ENCODE measurements at regions not wholly inside any gene's neighbourhood (a gene's known extent, or its start where the extent isn't known, plus 50 kb on each side); places are given as distances from the start of the nearest gene placed in this dataset.

GRCh38 chr4:66829310-66829709 lies 716.0 kb downstream of the CENPC start:
- Histone ChIP-seq H3K36me3 (ENCODE audit: control insufficient read depth in 2 of 2, extremely low read depth in 1 of 2, insufficient read depth in 1 of 2, low read length in 1 of 2) (no peaks in the 10 kb centered on the region), H3K27ac (ENCODE audit: low read length) (no peak overlapping the region), H3K9me3 (no peaks in the 10 kb centered on the region), H3K27me3 (replicated peaks in 1 of 2; ENCODE audit: control insufficient read depth in 2 of 2, extremely low read depth in 1 of 2, insufficient read depth in 2 of 2, low read length in 1 of 2) (no peaks in the 10 kb centered on the region), H3K4me3 (ENCODE audit: control insufficient read depth in 1 of 2, extremely low read depth in 1 of 2, low read length in 1 of 2) (no peak overlapping the region), H3K4me1 (ENCODE audit: control insufficient read depth in 1 of 2, extremely low read depth in 1 of 2, insufficient read depth in 2 of 2, low read length in 2 of 2) (no peaks in the 10 kb centered on the region)
- Mint-ChIP-seq H3K27ac (no peak overlapping the region), H3K4me1 (no peaks in the 10 kb centered on the region), H3K4me3 (no peak overlapping the region), H3K9me3 (peaks cover 3 to 14% (median 7%) of the 10 kb centered on the region in 3 donors), H3K27me3 (no peaks in the 10 kb centered on the region), H3K36me3 (no peaks in the 10 kb centered on the region)
- CTCF ChIA-PET, result no interaction called here
- DNase-seq (no peak), ATAC-seq (replicated peaks in 1 of 4) (no peak)
- POLR2A ChIA-PET, result no interaction called here

- Mint-ChIP-seq H3K27ac (no peak overlapping the region), H3K36me3 (no peaks in the 10 kb centered on the region), H3K4me1 (no peaks in the 10 kb centered on the region), H3K9me3 (peaks cover 3 to 12% (median 7%) of the 10 kb centered on the region in 3 donors), H3K27me3 (no peaks in the 10 kb centered on the region), H3K4me3 (no peak overlapping the region)
- Histone ChIP-seq H3K36me3 (ENCODE audit: control insufficient read depth in 2 of 2, extremely low read depth in 1 of 2, insufficient read depth in 1 of 2, low read length in 1 of 2) (no peaks in the 10 kb centered on the region), H3K4me3 (ENCODE audit: control insufficient read depth in 1 of 2, extremely low read depth in 1 of 2, low read length in 1 of 2) (no peak overlapping the region), H3K27ac (ENCODE audit: low read length) (no peak overlapping the region), H3K9me3 (no peaks in the 10 kb centered on the region), H3K27me3 (replicated peaks in 1 of 2; ENCODE audit: control insufficient read depth in 2 of 2, extremely low read depth in 1 of 2, insufficient read depth in 2 of 2, low read length in 1 of 2) (no peaks in the 10 kb centered on the region), H3K4me1 (ENCODE audit: control insufficient read depth in 1 of 2, extremely low read depth in 1 of 2, insufficient read depth in 2 of 2, low read length in 2 of 2) (no peaks in the 10 kb centered on the region)
- no peak for ATAC-seq (replicated peaks in 1 of 4)
- ChIA-PET CTCF (no interaction called here), POLR2A (no interaction called here)
- DNase-seq, result no peak
Measured at GRCh38 chr4:66820681-66821080, 724.6 kb downstream of the CENPC start.

GRCh38 chr4:66814277-66814676 lies 731.0 kb downstream of the CENPC start:
- H3K4me3 ChIP-seq (ENCODE audit: control insufficient read depth in 1 of 2, extremely low read depth in 1 of 2, low read length in 1 of 2), result no peak overlapping the region
- Mint-ChIP-seq H3K9me3 (peaks cover 0 to 8% (median 5%) of the 10 kb centered on the region in 3 donors), H3K4me3 (no peak overlapping the region), H3K4me1 (no peaks in the 10 kb centered on the region), H3K36me3 (no peaks in the 10 kb centered on the region), H3K27me3 (no peaks in the 10 kb centered on the region), H3K27ac (no peak overlapping the region)
- H3K9me3 ChIP-seq, result no peaks in the 10 kb centered on the region
- H3K27me3 ChIP-seq (replicated peaks in 1 of 2; ENCODE audit: control insufficient read depth in 2 of 2, extremely low read depth in 1 of 2, insufficient read depth in 2 of 2, low read length in 1 of 2), result no peaks in the 10 kb centered on the region
- no peaks in the 10 kb centered on the region for H3K4me1 ChIP-seq (ENCODE audit: control insufficient read depth in 1 of 2, extremely low read depth in 1 of 2, insufficient read depth in 2 of 2, low read length in 2 of 2)
- CTCF ChIA-PET, result no interaction called here
- WGBS (ENCODE audit: insufficient coverage), result 100% methylated on average over 1 of the region's 6 CpGs
- no peak overlapping the region for H3K27ac ChIP-seq (ENCODE audit: low read length)
- H3K36me3 ChIP-seq (ENCODE audit: control insufficient read depth in 2 of 2, extremely low read depth in 1 of 2, insufficient read depth in 1 of 2, low read length in 1 of 2), result no peaks in the 10 kb centered on the region
- ATAC-seq (replicated peaks in 1 of 4), result no peak
- DNase-seq, result no peak
- POLR2A ChIA-PET, result no interaction called here

- H3K4me1 Mint-ChIP-seq, result no peaks in the 10 kb centered on the region
- WGBS (ENCODE audit: insufficient coverage), result no CpG with 5 or more reads among the region's 1 CpG
- no peak overlapping the region for H3K4me3 Mint-ChIP-seq
- Histone ChIP-seq H3K4me1 (ENCODE audit: control insufficient read depth in 1 of 2, extremely low read depth in 1 of 2, insufficient read depth in 2 of 2, low read length in 2 of 2) (no peaks in the 10 kb centered on the region), H3K4me3 (ENCODE audit: control insufficient read depth in 1 of 2, extremely low read depth in 1 of 2, low read length in 1 of 2) (no peak overlapping the region), H3K27me3 (replicated peaks in 1 of 2; ENCODE audit: control insufficient read depth in 2 of 2, extremely low read depth in 1 of 2, insufficient read depth in 2 of 2, low read length in 1 of 2) (no peaks in the 10 kb centered on the region), H3K36me3 (ENCODE audit: control insufficient read depth in 2 of 2, extremely low read depth in 1 of 2, insufficient read depth in 1 of 2, low read length in 1 of 2) (no peaks in the 10 kb centered on the region), H3K9me3 (no peaks in the 10 kb centered on the region), H3K27ac (ENCODE audit: low read length) (no peak overlapping the region)
- no peak overlapping the region for H3K27ac Mint-ChIP-seq
- POLR2A ChIA-PET, result no interaction called here
- CTCF ChIA-PET, result no interaction called here
- no peak for ATAC-seq (replicated peaks in 1 of 4)
- H3K27me3 Mint-ChIP-seq, result no peaks in the 10 kb centered on the region
- peaks cover 0 to 9% (median 3%) of the 10 kb centered on the region in 3 donors for H3K9me3 Mint-ChIP-seq
- H3K36me3 Mint-ChIP-seq, result no peaks in the 10 kb centered on the region
- no peak for DNase-seq
Measured at GRCh38 chr4:66805582-66805981, 739.7 kb downstream of the CENPC start.

GRCh38 chr4:66804979-66805378 lies 740.3 kb downstream of the CENPC start:
- no peak overlapping the region for H3K27ac Mint-ChIP-seq
- no CpG with 5 or more reads among the region's 3 CpGs for WGBS (ENCODE audit: insufficient coverage)
- DNase-seq (no peak), ATAC-seq (replicated peaks in 1 of 4) (no peak)
- H3K9me3 ChIP-seq, result no peaks in the 10 kb centered on the region
- no peaks in the 10 kb centered on the region for H3K36me3 ChIP-seq (ENCODE audit: control insufficient read depth in 2 of 2, extremely low read depth in 1 of 2, insufficient read depth in 1 of 2, low read length in 1 of 2)
- H3K27me3 Mint-ChIP-seq, result no peaks in the 10 kb centered on the region
- H3K4me3 ChIP-seq (ENCODE audit: control insufficient read depth in 1 of 2, extremely low read depth in 1 of 2, low read length in 1 of 2), result no peak overlapping the region
- H3K4me1 Mint-ChIP-seq, result no peaks in the 10 kb centered on the region
- H3K36me3 Mint-ChIP-seq, result no peaks in the 10 kb centered on the region
- CTCF ChIA-PET, result no interaction called here
- H3K9me3 Mint-ChIP-seq, result peaks cover 0 to 9% (median 3%) of the 10 kb centered on the region in 3 donors
- H3K4me3 Mint-ChIP-seq, result no peak overlapping the region
- no peaks in the 10 kb centered on the region for H3K4me1 ChIP-seq (ENCODE audit: control insufficient read depth in 1 of 2, extremely low read depth in 1 of 2, insufficient read depth in 2 of 2, low read length in 2 of 2)
- POLR2A ChIA-PET, result no interaction called here
- H3K27me3 ChIP-seq (replicated peaks in 1 of 2; ENCODE audit: control insufficient read depth in 2 of 2, extremely low read depth in 1 of 2, insufficient read depth in 2 of 2, low read length in 1 of 2), result no peaks in the 10 kb centered on the region
- H3K27ac ChIP-seq (ENCODE audit: low read length), result no peak overlapping the region

GRCh38 chr4:66797608-66798007 lies 747.7 kb downstream of the CENPC start:
- DNase-seq (no peak), ATAC-seq (replicated peaks in 1 of 4) (no peak)
- no peaks in the 10 kb centered on the region for H3K9me3 ChIP-seq
- H3K36me3 Mint-ChIP-seq, result no peaks in the 10 kb centered on the region
- H3K27me3 ChIP-seq (replicated peaks in 1 of 2; ENCODE audit: control insufficient read depth in 2 of 2, extremely low read depth in 1 of 2, insufficient read depth in 2 of 2, low read length in 1 of 2), result no peaks in the 10 kb centered on the region
- ChIA-PET POLR2A (no interaction called here), CTCF (no interaction called here)
- H3K4me1 ChIP-seq (ENCODE audit: control insufficient read depth in 1 of 2, extremely low read depth in 1 of 2, insufficient read depth in 2 of 2, low read length in 2 of 2), result no peaks in the 10 kb centered on the region
- WGBS (ENCODE audit: insufficient coverage), result no CpG with 5 or more reads among the region's 2 CpGs
- H3K9me3 Mint-ChIP-seq, result peaks cover 0 to 9% (median 3%) of the 10 kb centered on the region in 3 donors
- H3K4me3 ChIP-seq (ENCODE audit: control insufficient read depth in 1 of 2, extremely low read depth in 1 of 2, low read length in 1 of 2), result no peak overlapping the region
- H3K27me3 Mint-ChIP-seq, result no peaks in the 10 kb centered on the region
- no peaks in the 10 kb centered on the region for H3K4me1 Mint-ChIP-seq
- H3K27ac ChIP-seq (ENCODE audit: low read length), result no peak overlapping the region
- no peaks in the 10 kb centered on the region for H3K36me3 ChIP-seq (ENCODE audit: control insufficient read depth in 2 of 2, extremely low read depth in 1 of 2, insufficient read depth in 1 of 2, low read length in 1 of 2)
- no peak overlapping the region for H3K27ac Mint-ChIP-seq
- no peak overlapping the region for H3K4me3 Mint-ChIP-seq

- H3K36me3 Mint-ChIP-seq, result no peaks in the 10 kb centered on the region
- H3K27ac ChIP-seq (ENCODE audit: low read length), result no peak overlapping the region
- WGBS (ENCODE audit: insufficient coverage), result 80% methylated on average over 1 of the region's 3 CpGs
- no peak overlapping the region for H3K4me3 ChIP-seq (ENCODE audit: control insufficient read depth in 1 of 2, extremely low read depth in 1 of 2, low read length in 1 of 2)
- H3K9me3 Mint-ChIP-seq, result peaks cover 2 to 11% (median 9%) of the 10 kb centered on the region in 3 donors
- H3K9me3 ChIP-seq, result no peaks in the 10 kb centered on the region
- H3K4me1 ChIP-seq (ENCODE audit: control insufficient read depth in 1 of 2, extremely low read depth in 1 of 2, insufficient read depth in 2 of 2, low read length in 2 of 2), result no peaks in the 10 kb centered on the region
- DNase-seq (no peak), ATAC-seq (replicated peaks in 1 of 4) (no peak)
- H3K27me3 Mint-ChIP-seq, result no peaks in the 10 kb centered on the region
- H3K27me3 ChIP-seq (replicated peaks in 1 of 2; ENCODE audit: control insufficient read depth in 2 of 2, extremely low read depth in 1 of 2, insufficient read depth in 2 of 2, low read length in 1 of 2), result no peaks in the 10 kb centered on the region
- ChIA-PET POLR2A (no interaction called here), CTCF (no interaction called here)
- H3K4me1 Mint-ChIP-seq, result no peaks in the 10 kb centered on the region
- H3K36me3 ChIP-seq (ENCODE audit: control insufficient read depth in 2 of 2, extremely low read depth in 1 of 2, insufficient read depth in 1 of 2, low read length in 1 of 2), result no peaks in the 10 kb centered on the region
- no peak overlapping the region for H3K27ac Mint-ChIP-seq
- H3K4me3 Mint-ChIP-seq, result no peak overlapping the region
Measured at GRCh38 chr4:66795724-66796123, 749.6 kb downstream of the CENPC start.
